ENCODE measurements at regions not wholly inside any gene's neighbourhood (a gene's known extent, or its start where the extent isn't known, plus 50 kb on each side); places are given as distances from the start of the nearest gene placed in this dataset.

- DNase-seq (ENCODE audit: low read depth): no peak
Observed at GRCh38 chrX:39559229-39559628, 538.5 kb downstream of the BCOR start.

GRCh38 chrX:39560271-39560670 lies 537.5 kb downstream of the BCOR start:
- no peak for DNase-seq (ENCODE audit: low read depth)

GRCh38 chrX:39563178-39563577 lies 534.6 kb downstream of the BCOR start:
- no peak for DNase-seq (ENCODE audit: low read depth)

- no peak for DNase-seq (ENCODE audit: low read depth)
Observed at GRCh38 chrX:39564751-39565150, 533.0 kb downstream of the BCOR start.

- no peak for DNase-seq (ENCODE audit: low read depth)
Observed at GRCh38 chrX:39574178-39574577, 523.6 kb downstream of the BCOR start.

GRCh38 chrX:39576041-39576872 lies 521.5 kb downstream of the BCOR start:
- DNase-seq (ENCODE audit: low read depth): no peak

- no peak for DNase-seq (ENCODE audit: low read depth)
Observed at GRCh38 chrX:39577206-39577984, 520.4 kb downstream of the BCOR start.

GRCh38 chrX:39577985-39578869 lies 519.5 kb downstream of the BCOR start:
- peak; percentile 4 for DNase-seq (ENCODE audit: low read depth)

GRCh38 chrX:39580043-39580442 lies 517.7 kb downstream of the BCOR start:
- DNase-seq (ENCODE audit: low read depth): no peak

GRCh38 chrX:39581411-39581810 lies 516.3 kb downstream of the BCOR start:
- no peak for DNase-seq (ENCODE audit: low read depth)

GRCh38 chrX:39582091-39582490 lies 515.7 kb downstream of the BCOR start:
- no peak for DNase-seq (ENCODE audit: low read depth)

- DNase-seq (ENCODE audit: low read depth): no peak
Observed at GRCh38 chrX:39582976-39583375, 514.8 kb downstream of the BCOR start.

GRCh38 chrX:39585808-39586207 lies 511.9 kb downstream of the BCOR start:
- DNase-seq (ENCODE audit: low read depth): no peak

- no peak for DNase-seq (ENCODE audit: low read depth)
Observed at GRCh38 chrX:39586359-39586758, 511.4 kb downstream of the BCOR start.

- DNase-seq (ENCODE audit: low read depth): no peak
Observed at GRCh38 chrX:39591099-39591498, 506.7 kb downstream of the BCOR start.

GRCh38 chrX:39592776-39593175 lies 505.0 kb downstream of the BCOR start:
- no peak for DNase-seq (ENCODE audit: low read depth)

GRCh38 chrX:39595977-39596376 lies 501.8 kb downstream of the BCOR start:
- no peak for DNase-seq (ENCODE audit: low read depth)

- no peak for DNase-seq (ENCODE audit: low read depth)
Observed at GRCh38 chrX:39596437-39596836, 501.3 kb downstream of the BCOR start.

- no peak for DNase-seq (ENCODE audit: low read depth)
Observed at GRCh38 chrX:39599339-39599738, 498.4 kb downstream of the BCOR start.

- no peak for DNase-seq (ENCODE audit: low read depth)
Observed at GRCh38 chrX:39600222-39600621, 497.5 kb downstream of the BCOR start.

- DNase-seq (ENCODE audit: low read depth): no peak
Observed at GRCh38 chrX:39601231-39602177, 496.3 kb downstream of the BCOR start.

Data from T follicular helper cell (primary cell).